ENCODE measurements at regions not wholly inside any gene's neighbourhood (a gene's known extent, or its start where the extent isn't known, plus 50 kb on each side); places are given as distances from the start of the nearest gene placed in this dataset.

DNA sequence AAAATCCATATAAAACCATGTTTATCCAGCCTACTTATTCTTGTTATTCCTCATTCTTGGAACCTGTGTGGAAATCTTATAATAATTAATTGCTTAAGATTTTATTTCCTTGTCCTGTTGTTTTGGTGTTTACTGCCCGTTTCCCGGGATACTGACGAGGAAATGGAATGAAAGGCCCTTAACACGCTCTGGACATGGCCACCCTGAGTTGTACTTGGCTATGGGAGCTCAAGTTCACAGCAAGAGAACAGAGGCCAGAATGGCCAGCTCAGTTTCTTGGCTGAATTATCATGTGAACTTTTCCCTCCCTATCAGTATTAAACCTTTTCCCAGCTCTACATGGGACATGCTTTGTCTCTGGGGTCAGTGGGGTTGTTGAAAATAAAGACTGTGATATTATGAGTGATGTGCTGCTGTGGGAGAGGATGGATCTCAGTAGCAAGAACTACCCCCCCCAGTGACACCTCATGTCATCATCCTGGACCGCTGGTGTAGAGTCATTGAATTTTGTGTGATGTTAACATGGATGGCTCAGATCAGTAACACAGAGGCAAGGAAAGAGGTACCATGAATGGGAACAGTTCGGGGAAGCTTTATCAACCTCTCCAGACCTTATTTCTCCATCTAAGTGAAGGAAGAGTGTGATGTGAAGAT lies 87.0 kb upstream of the IGFBP3 start:
- TF ChIP-seq SP1 (IDR thresholded peaks at IDR 0.05; ENCODE audit: low read depth) (no peak), YY1 (IDR thresholded peaks at IDR 0.05; ENCODE audit: extremely low read depth, insufficient replicate concordance, low read depth, low read length) (no peak), POLR2A (IDR thresholded peaks at IDR 0.05; ENCODE audit: borderline replicate concordance, extremely low read depth, insufficient read depth, insufficient read length) (no peak), POLR2AphosphoS5 (IDR thresholded peaks at IDR 0.05; ENCODE audit: low read depth, low read length) (no peak), CEBPB (IDR thresholded peaks at IDR 0.05; ENCODE audit: low read depth) (no peak), EZH2 (IDR thresholded peaks at IDR 0.05) (no peak)
- TF ChIP-seq, protein P1, sequence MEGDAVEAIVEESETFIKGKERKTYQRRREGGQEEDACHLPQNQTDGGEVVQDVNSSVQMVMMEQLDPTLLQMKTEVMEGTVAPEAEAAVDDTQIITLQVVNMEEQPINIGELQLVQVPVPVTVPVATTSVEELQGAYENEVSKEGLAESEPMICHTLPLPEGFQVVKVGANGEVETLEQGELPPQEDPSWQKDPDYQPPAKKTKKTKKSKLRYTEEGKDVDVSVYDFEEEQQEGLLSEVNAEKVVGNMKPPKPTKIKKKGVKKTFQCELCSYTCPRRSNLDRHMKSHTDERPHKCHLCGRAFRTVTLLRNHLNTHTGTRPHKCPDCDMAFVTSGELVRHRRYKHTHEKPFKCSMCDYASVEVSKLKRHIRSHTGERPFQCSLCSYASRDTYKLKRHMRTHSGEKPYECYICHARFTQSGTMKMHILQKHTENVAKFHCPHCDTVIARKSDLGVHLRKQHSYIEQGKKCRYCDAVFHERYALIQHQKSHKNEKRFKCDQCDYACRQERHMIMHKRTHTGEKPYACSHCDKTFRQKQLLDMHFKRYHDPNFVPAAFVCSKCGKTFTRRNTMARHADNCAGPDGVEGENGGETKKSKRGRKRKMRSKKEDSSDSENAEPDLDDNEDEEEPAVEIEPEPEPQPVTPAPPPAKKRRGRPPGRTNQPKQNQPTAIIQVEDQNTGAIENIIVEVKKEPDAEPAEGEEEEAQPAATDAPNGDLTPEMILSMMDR (IDR thresholded peaks at IDR 0.05 in 2 of 3, conservative IDR thresholded peaks at IDR 0.05 in 1 of 3; ENCODE audit: borderline replicate concordance in 1 of 3, insufficient read depth in 1 of 3, low read depth in 2 of 3, low read length in 2 of 3), result no peak
